GM18505 (cell line): ENCODE measurements at regions not wholly inside any gene's neighbourhood (a gene's known extent, or its start where the extent isn't known, plus 50 kb on each side); places are given as distances from the start of the nearest gene placed in this dataset.
"Not testable (repeated sequence)": the region's sequence is repeated elsewhere in the genome, so short reads cannot be mapped to it uniquely, and the experiment has no call there.

Experiments used
- ATAC-seq: cut with Tn5 transposase; IDR thresholded peaks from one replicate; pipeline ENCODE4 v1.9.1; 2021; ENCODE audit not compliant: unreplicated experiment
- POLR2A ChIP-seq: IDR thresholded peaks from 4 replicates; pipeline ENCODE4 v1.6.1; 2011; ENCODE audit warnings: borderline replicate concordance; ENCODE audit not compliant: insufficient read depth, insufficient read length; ENCODE audit errors: extremely low read depth

DNA sequence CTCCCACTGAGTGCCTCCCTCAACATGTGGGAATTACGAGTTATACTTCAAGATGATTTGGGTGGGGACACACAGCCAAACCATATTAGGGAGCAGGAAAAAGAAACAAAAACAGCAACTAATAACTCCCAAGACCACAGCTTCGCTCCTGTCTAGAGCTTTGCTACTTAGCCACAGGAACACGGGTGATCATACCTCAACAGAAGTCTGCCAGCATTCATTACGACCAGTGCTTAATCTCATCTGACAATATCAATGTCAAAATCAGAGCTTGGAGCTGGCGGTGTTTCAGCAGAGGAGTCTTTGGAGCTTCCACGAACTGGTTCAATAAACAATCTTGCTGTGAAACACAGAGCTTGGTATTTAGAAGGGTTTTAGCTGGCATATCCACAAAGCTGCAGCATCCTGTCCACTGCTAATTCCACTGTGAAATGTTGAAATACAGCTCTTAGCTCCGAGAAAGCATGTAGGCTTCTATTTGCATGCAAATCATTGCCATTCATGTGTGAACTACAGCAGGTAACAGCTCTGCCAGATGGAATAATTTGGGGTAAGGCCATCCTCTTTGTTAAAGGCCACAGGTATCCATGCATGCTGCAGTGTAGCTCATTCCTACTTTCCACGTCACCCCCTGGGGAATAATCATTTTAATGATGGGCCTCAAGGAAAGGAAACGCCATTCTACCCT lies 128.4 kb upstream of the GOT2 start:
- ATAC-seq: no peak
- no peak for TF ChIP-seq POLR2A

DNA sequence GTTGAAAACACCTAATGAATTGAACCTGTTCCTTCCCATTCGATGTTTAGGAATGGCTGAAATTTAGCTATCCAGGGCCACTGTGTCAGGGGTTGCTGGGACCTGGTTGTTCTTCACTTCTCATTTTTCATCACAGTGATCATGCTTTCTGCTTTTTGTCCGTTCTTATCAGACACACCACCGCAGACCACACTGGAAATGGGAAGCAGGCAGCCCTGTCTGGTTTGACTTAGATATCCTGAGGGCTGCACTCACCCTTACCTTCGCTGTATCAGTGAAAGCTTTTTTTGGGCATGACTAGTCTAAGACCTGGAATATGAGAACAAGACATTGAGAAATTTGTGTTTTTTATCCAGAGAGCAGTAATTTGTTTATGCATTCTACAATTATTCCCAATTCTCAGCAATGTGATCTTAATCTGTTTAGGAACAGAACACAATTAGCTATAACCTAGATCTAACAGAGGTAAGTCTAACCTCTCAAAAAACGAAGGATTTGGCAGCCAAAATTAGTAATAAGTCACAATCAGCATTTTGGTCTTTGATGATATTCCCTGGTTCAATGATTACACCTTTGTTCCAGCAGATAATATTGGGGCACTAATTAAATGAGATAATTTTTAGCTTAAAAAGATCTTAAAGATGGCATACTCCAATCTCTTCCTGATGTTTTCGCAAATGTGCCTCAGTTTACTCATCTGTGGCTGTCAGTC lies 126.0 kb upstream of the GOT2 start:
- no peak for ATAC-seq
- TF ChIP-seq POLR2A: no peak

DNA sequence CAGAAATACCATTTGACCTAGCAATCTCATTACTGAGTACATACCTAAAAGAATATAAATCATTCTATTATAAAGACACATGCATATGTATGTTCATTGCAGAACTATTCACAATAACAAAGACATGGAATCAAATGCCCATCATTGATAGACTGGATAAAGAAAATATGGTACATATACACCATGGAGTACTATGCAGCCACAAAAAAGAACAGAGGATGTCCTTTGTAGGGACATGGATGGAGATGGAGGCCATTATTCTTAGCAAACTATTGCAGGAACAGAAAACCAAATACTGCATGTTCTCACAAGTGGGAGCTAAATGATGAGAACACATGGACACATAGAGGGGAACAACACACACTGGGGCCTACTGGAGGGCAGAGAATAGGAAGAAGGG lies 124.5 kb upstream of the GOT2 start:
- not testable (repeated sequence) for ATAC-seq

DNA sequence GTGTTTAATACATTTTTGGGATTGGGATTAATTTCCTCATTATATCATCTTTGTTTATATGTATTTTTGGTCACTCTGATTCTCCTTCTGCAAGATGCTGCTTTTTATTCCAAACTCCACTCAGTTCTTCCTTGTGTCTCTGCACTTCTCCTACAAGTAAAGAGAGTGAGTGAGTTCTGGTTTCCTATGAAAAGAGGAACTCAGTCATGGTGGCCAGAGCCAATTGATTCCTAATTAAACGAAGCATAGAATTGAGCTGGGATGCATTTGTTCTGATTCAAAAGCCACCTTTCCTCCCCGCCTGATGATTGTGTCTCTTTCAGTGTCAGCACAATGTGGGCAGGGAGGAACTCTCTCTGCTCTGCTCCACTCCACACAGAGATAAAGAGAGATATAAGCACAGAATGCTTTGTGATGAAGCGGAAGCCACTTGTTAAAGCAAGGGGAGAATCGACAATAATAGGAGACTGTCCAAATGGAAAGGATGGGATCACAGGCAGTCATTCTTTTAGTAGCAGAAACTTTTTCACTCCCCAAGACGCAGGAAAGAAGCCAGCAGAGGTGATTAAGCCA lies 121.3 kb upstream of the GOT2 start:
- no peak for ATAC-seq

DNA sequence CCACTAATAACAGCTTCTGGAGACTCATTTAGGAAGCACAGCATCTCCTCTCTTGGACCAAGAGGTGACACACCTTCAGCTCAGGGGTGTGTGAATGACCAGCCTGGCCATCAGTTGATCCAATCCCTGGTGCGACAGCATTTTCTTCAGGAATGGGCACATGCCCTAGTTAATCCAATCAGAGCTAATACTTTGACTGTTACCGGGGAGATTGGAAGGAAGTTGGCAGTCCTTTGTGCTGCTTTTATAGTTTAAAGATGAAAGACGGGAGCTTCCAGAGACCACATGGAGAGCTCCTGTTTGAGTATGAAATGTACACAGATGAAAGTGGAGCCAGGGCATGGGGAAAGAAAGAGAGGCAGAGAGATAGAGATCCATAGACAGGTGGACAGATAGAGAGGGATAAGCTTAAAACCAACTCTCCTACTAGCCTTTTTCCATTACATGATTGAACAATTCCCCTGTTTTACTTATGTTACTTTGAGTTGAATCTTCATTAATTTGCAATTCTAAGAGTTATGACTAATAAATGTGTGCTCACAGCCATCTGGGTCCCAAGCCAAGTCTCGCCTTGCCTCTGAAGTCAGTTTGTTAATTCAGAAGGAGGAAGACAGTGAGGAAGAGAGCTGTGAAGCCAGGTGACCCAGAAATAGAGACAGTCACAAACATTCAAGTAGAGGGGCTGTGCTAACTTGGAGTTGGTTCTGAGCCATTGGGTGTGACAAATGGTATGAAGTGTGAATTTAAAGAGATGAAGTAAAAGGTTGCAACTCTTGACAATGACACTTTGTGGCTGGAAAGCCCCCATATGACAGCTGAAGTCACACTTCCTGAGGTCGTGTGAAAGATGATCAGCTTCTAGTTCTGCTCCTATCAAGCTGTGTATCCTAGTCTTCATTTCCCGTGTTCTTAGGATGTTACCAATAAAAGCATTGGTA lies 120.0 kb upstream of the GOT2 start:
- no peak for TF ChIP-seq POLR2A

More for the DNA sequence above, 121.3 kb upstream of the GOT2 start:
- no peak for TF ChIP-seq POLR2A

DNA sequence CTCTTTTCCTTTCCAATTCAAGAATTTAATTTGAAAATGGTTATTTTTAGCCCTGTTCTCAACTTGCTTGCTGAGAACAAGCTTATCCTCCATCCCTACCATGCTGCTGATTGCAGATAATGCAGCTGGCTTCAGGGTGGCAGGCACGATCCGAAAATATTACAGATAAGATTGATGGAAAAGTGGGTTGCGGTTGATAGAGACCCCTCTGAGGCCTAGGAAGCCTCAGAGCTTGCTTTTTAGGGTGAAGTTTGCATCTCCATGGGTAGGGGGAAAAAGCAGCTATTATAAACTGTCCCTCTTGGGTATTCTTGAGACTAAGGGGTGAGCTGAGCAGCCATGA lies 116.5 kb upstream of the GOT2 start:
- ATAC-seq: no peak

More for the DNA sequence above, 120.0 kb upstream of the GOT2 start:
- ATAC-seq: peak; percentile 80

DNA sequence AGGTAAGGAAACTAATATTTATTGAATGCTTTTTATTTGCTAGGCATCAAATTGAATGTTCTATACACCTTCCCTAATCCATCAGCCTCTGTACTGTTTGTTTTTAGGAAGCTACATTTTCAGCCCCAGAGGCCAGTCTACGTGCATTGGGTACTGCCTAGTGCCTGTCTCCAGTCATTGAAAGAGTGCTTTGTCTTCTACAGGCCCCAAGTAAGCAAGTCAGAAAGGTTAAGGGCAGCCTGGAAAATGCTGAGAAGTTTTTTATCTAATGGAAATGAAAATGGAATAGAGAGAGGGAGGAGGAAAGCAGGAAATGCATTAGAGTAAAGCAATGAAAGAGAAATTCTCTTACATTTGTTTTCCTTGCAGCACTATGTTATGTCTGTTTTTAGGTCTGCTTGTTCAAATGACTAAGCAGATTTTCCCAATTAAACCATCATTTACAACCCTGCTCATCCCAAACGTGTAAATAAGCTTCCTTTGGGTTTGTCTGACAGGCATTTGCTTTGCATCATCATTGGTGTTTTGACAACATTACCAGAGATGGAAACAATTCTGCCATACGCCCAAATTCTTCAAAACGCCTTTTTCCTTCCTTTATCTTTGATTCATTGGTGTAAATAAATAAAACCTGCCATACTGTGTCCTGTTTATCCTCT lies 116.0 kb upstream of the GOT2 start:
- ATAC-seq: no peak
- no peak for TF ChIP-seq POLR2A

More for the DNA sequence above, 116.5 kb upstream of the GOT2 start:
- no peak for TF ChIP-seq POLR2A

DNA sequence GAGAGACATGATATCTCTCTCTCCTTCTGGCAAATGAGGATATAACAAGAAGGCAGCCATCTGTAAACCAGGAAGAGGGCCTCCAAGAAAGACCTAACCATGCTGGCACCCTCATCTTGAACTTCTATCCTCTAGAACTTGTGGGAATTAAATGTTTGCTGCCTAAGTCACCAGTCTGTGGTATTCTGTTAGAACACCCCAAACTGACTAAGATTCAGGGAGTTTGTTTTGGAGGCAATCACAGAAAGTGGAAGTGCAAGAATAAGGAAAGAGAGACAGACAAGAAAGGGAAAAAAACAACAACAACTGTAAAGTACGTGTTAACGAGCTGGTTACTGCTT lies 114.5 kb upstream of the GOT2 start:
- no peak for ATAC-seq
- no peak for TF ChIP-seq POLR2A

DNA sequence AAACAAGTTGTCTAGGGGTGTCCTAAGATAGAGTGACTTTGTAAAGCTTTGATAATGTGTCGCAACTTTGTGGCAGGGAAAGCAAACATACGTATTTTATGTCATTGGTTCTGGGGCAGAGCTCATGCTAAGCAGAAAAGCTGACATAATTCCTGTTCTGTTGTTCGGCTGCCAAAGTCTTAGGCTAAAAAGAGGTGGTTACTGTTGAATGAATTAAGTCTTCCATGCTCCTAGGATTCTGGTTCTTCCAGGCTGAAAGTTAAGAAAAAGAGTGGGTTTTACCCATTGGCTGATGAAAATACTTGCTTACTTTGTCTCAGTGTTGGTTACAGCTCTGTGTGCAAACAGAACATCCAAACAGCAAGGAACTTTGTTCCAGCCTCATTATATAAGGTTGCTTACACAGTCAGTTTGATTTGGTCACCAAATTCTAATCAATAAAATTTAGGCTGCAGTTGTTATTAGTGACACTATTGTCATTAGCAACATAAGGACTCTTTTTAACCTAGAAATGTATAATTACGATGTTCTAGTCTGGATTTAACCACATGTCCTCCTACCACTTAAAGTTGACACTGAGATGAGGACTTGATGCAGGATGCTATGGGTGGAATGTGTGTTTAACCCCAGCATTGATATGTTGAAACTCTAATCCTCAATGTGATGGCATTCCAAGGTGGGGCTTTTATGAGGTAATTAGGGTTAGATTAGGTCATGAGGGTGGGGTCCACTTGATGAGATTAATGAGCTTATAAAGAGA lies 114.0 kb upstream of the GOT2 start:
- TF ChIP-seq POLR2A: no peak
- no peak for ATAC-seq

DNA sequence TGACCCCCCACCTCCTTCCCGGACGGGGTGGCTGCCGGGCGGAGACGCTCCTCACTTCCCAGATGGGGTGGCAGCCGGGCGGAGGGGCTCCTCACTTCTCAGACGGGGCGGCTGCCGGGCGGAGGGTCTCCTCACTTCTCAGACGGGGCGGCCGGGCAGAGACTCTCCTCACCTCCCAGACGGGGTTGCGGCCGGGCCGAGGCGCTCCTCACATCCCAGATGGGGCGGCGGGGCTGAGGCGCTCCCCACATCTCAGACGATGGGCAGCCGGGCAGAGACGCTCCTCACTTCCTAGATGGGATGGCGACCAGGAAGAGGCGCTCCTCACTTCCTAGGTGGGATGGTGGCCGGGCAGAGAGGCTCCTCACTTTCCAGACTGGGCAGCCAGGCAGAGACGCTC lies 112.1 kb upstream of the GOT2 start:
- ATAC-seq: not testable (repeated sequence)

DNA sequence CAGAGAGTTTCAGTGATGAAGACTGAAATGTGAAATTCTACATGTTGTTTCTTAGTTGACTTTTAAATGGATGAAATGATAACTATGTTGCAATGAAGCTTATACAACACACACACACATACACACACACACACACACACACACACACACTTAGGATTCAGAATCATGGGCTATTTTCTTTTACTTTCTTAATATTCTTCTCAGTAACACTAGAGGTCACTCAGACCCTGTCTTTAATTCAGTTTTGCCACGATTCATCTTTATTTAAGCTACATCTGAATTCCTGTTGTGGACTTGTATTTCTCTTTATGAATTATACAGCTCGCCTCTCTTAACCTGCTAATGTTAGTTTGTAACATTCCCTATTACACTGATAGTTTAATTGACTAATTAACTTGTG lies 109.6 kb upstream of the GOT2 start:
- TF ChIP-seq POLR2A: no peak
- no peak for ATAC-seq

DNA sequence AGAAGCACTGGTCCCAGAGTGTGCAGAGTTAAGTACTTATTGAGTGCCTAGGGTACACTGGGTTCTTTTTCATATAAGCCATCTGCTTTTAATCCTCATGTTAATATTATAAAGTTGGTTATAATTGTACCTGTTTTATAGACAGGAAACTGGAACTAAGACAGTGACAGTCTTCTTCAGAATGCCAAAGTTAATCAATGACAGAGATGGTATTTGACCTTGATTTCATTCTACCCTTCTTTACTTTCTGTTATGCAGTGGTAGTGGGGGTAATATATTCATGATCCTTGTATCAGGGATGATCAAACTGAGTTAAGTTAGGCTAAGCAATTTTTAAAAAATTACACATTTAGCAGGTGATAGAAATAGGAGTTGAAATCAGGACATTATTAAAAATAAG lies 108.6 kb upstream of the GOT2 start:
- no peak for TF ChIP-seq POLR2A
- ATAC-seq: no peak
